HepG2 (cell line): ENCODE measurements at regions not wholly inside any gene's neighbourhood (a gene's known extent, or its start where the extent isn't known, plus 50 kb on each side); places are given as distances from the start of the nearest gene placed in this dataset.

ENCODE experiments used
- ATAC-seq: fragments of 200-7000 bp; cut with Tn5 transposase; 3 replicates; pipeline ENCODE4 v1.9.1; 2020; ENCODE audit warnings: mild to moderate bottlenecking, moderate library complexity
- BruUV-seq: library from RNA; stranded (reverse); fragments of 400-500 nt; replicated peaks from 2 replicates; lab custom pipeline; 2021; lab: Mats Ljungman, UMichigan
- CTCF ChIA-PET: fragments of 300-600 bp; formaldehyde crosslinking; extraction: SDS; loops from one replicate; lab custom pipeline; 2021; ENCODE audit warnings: low total read pairs, inconsistent platforms, low intra/inter-chr PET ratio; lab: Yijun Ruan, JAX
- POLR2A ChIA-PET: fragments of 350-600 bp; sonication (Branson Sonifier 250); formaldehyde crosslinking; loops from one replicate; lab custom pipeline; 2020; ENCODE audit warnings: antibody characterized with exemption, inconsistent platforms; lab: Yijun Ruan, JAX
- DNase-seq: peaks from one replicate; pipeline ENCODE4 v3.0.0-alpha.2; 2015; ENCODE audit warnings: low spot score
- FAIRE-seq: peaks from 3 replicates; lab custom pipeline; 2011; peaks lifted over from hg19 to GRCh38; lab: Jason Lieb, UNC
- H2AFZ ChIP-seq: one replicate; pipeline ENCODE4 v1.6.1; 2011; ENCODE audit warnings: low read length, inconsistent platforms
- H3K27ac ChIP-seq: fragments of 300-600 bp; 3 replicates; pipeline ENCODE4 v1.8.0; 2011; ENCODE audit warnings: mixed run types, mild to moderate bottlenecking, mixed read lengths, low read length, inconsistent platforms; ENCODE audit not compliant: insufficient read depth; ENCODE audit errors: extremely low read length
- H3K27me3 ChIP-seq, 2 experiments: fragments of 200-600 bp in 1 of 2; 2 replicates in 1 of 2; 3 replicates in 1 of 2; pipeline versions ENCODE4 v1.6.0 to v1.8.0; 2011; ENCODE audit warnings: low read length in 2 of 2, mild to moderate bottlenecking in 2 of 2, moderate library complexity in 2 of 2, inconsistent platforms in 1 of 2; ENCODE audit not compliant: insufficient read depth in 2 of 2, control insufficient read depth in 1 of 2
- H3K36me3 ChIP-seq, 2 experiments: fragments of 200-600 bp in 1 of 2; replicated peaks in 1 of 2; 2 replicates in 1 of 2; 3 replicates in 1 of 2; pipeline versions ENCODE4 v1.5.1 to v1.8.0; 2011; ENCODE audit warnings: low read length in 2 of 2, inconsistent platforms in 1 of 2; ENCODE audit not compliant: insufficient read depth in 2 of 2, control insufficient read depth in 1 of 2
- H3K4me1 ChIP-seq: 2 replicates; pipeline ENCODE4 v1.5.1; 2012; ENCODE audit warnings: low read length, inconsistent platforms; ENCODE audit not compliant: insufficient read depth
- H3K4me2 ChIP-seq: 2 replicates; pipeline ENCODE4 v1.6.0; 2011; ENCODE audit warnings: low read depth, low read length, inconsistent platforms
- H3K4me3 ChIP-seq, 3 experiments: fragments of 200-600 bp in 1 of 3; sonication (generic), shearing (Covaris generic) in 1 of 3; replicated peaks in 1 of 3; 2 replicates each; pipeline ENCODE4 v1.5.1; 2011 to 2016; ENCODE audit warnings: low read length in 3 of 3, inconsistent platforms in 2 of 3, low read depth in 2 of 3, mild to moderate bottlenecking in 2 of 3, control low read depth in 1 of 3, mixed read lengths in 1 of 3; ENCODE audit not compliant: insufficient read depth in 1 of 3
- H3K79me2 ChIP-seq: one replicate; pipeline ENCODE4 v1.6.1; 2011; ENCODE audit warnings: low read length, inconsistent platforms; ENCODE audit not compliant: insufficient read depth
- H3K9ac ChIP-seq: 2 replicates; pipeline ENCODE4 v1.6.0; 2011; ENCODE audit warnings: mild to moderate bottlenecking, low read depth, low read length, inconsistent platforms; ENCODE audit not compliant: insufficient read depth
- H3K9me3 ChIP-seq: 2 replicates; pipeline ENCODE4 v1.5.1; 2012; ENCODE audit warnings: mild to moderate bottlenecking, low read length
- H4K20me1 ChIP-seq: 2 replicates; pipeline ENCODE4 v1.6.0; 2011; ENCODE audit warnings: inconsistent platforms, mild to moderate bottlenecking, low read length, moderate library complexity; ENCODE audit not compliant: insufficient read depth
- ARNT2 ChIP-seq: sonication (generic); formaldehyde crosslinking; IDR thresholded peaks from 2 replicates; pipeline ENCODE4 v1.8.0; 2022; ENCODE audit warnings: mild to moderate bottlenecking, low read depth, missing genetic modification reagents, moderate library complexity
- FOSL2 ChIP-seq: sonication (generic); formaldehyde crosslinking; IDR thresholded peaks from 2 replicates; pipeline ENCODE4 v1.4.0; 2020; ENCODE audit warnings: missing genetic modification reagents
- MZF1 ChIP-seq: sonication (generic); formaldehyde crosslinking; IDR thresholded peaks from 2 replicates; pipeline ENCODE4 v1.8.1; 2023; ENCODE audit warnings: mild to moderate bottlenecking, missing genetic modification reagents, borderline replicate concordance
- PHF5A ChIP-seq: IDR thresholded peaks from one replicate; pipeline ENCODE4 v1.6.1; 2018; ENCODE audit warnings: low read depth, missing genetic modification reagents; ENCODE audit not compliant: unreplicated experiment
- SETDB1 ChIP-seq: sonication (generic); formaldehyde crosslinking; IDR thresholded peaks from 2 replicates; pipeline ENCODE4 v1.5.1; 2020; ENCODE audit warnings: missing genetic modification reagents, mild to moderate bottlenecking, borderline replicate concordance
- XRCC5 ChIP-seq: fragments of 200-400 bp; formaldehyde crosslinking; optimal IDR thresholded peaks from 2 replicates; pipeline ENCODE3; 2017; ENCODE audit warnings: mild to moderate bottlenecking, low read length
- ZNF782 ChIP-seq: sonication (generic); formaldehyde crosslinking; IDR thresholded peaks from 2 replicates; pipeline ENCODE4 v1.4.0; 2020; ENCODE audit warnings: missing genetic modification reagents, mild to moderate bottlenecking, borderline replicate concordance
- ZSCAN5A ChIP-seq: sonication (generic); formaldehyde crosslinking; IDR thresholded peaks from 2 replicates; pipeline ENCODE4 v1.8.0; 2022; ENCODE audit warnings: mild to moderate bottlenecking, missing genetic modification reagents, borderline replicate concordance
- WGBS: methylation state at CpG from one replicate; pipeline ENCODE4 v1.1.6; 2017; ENCODE audit warnings: low lambda C conversion rate; 5-methylcytosine and 5-hydroxymethylcytosine counted together
- in situ Hi-C: cut with HindIII; loops from 2 replicates; pipeline ENCODE4 v1.10.0; 2017; ENCODE audit warnings: low pct_unique_long_range_greater_than_20kb; ENCODE audit not compliant: extremely low pct_ligation_motif_present
- intact Hi-C: fragments of 100-400 bp; cut with micrococcal nuclease; formaldehyde crosslinking; loops from one replicate; pipeline ENCODE4 v1.10.0; 2022; ENCODE audit not compliant: unreplicated experiment
- TF ChIP-seq, protein P1 (sequence below): sonication (generic); formaldehyde crosslinking; IDR thresholded peaks from 2 replicates; pipeline ENCODE4 v1.8.0; 2022; ENCODE audit warnings: missing genetic modification reagents, mild to moderate bottlenecking, borderline replicate concordance
- TF ChIP-seq, protein P2 (sequence below): sonication (generic); formaldehyde crosslinking; IDR thresholded peaks from 2 replicates; pipeline ENCODE4 v1.4.0; 2020; ENCODE audit warnings: missing genetic modification reagents

- H3K36me3 ChIP-seq, result no peaks in the 10 kb centered on the region
- H3K79me2 ChIP-seq, result no peaks in the 10 kb centered on the region
- no peak for FAIRE-seq
- no TSS peak for BruUV-seq
- H3K4me3 ChIP-seq, result no peak overlapping the region
- TF ChIP-seq XRCC5 (peak; percentile 28), FOSL2 (peak; percentile 78), MZF1 (CRISPR knock-in tag) (no peak)
- TF ChIP-seq, all 625 proteins: peak for 2
- peak; percentile 31; the same call in 2 of the 3 replicates for ATAC-seq
- Histone ChIP-seq H3K4me1 (no peaks in the 10 kb centered on the region), H3K9me3 (no peaks in the 10 kb centered on the region), H3K9ac (no peak overlapping the region), H3K4me2 (no peak overlapping the region), H3K27me3 (peaks cover 0 to 51% of the 10 kb centered on the region in 2 experiments; a peak in 4 of 5 replicates), H4K20me1 (no peaks in the 10 kb centered on the region), H2AFZ (no peak overlapping the region), H3K27ac (no peak overlapping the region)
- POLR2A ChIA-PET, result no interaction called here
- intact Hi-C loops (no loop called here), in situ Hi-C loops (no loop called here)
- no peak for DNase-seq
- 26% methylated on average over 21 of the region's 21 CpGs for WGBS
- CTCF ChIA-PET, result no interaction called here
Measured at GRCh38 chr6:4351520-4352321, 216.3 kb upstream of the ECI2 start.

DNA sequence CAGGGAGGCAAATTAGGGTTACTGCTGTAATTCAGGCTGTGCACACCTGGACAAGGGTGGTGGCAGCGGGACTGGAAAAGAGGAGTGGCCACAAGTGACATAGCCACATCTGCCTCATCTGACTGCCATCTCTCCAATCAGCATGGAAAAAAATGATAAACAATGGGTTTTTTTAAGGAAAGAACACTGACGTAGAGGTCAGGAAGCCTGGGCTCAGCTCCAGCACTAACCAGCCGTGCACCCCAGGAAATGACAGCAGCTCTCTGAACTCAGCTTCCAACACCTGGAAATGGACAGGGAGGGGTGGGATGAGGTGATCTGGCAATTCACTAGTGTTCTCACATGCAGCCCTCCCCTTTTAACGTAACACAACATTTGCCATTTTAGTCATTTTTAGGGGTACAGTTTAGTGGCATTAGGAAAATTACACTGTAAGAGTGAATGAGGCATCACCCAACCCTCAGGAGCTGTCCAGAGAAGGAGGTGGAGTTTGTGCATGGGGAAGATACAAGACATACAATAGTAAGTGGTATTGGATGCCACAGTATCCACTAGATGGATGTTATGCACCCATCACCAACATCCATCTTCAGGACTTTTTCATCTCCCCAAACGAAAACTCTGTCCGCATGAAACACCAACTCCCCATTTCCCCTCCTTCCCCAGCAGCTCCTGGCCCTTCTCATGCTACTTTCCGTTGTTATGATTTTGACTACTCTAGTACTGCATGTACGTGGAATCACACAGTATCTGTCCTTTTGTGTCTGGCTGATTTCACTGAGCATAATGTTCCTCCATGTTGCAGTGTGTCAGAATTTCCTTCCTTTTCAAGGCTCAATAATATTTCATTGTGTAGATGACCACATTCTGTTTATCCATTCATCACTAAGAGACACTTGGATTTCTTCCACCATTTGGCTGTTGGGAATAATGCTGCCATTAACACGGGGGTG lies 215.5 kb upstream of the ECI2 start:
- Histone ChIP-seq H3K27me3 (peaks cover 0 to 56% of the 10 kb centered on the region in 2 experiments; a peak in 4 of 5 replicates), H3K9me3 (no peaks in the 10 kb centered on the region), H3K4me3 (no peak overlapping the region), H3K9ac (no peak overlapping the region), H4K20me1 (no peaks in the 10 kb centered on the region), H3K27ac (no peak overlapping the region), H3K79me2 (no peaks in the 10 kb centered on the region), H2AFZ (no peak overlapping the region), H3K4me2 (no peak overlapping the region), H3K4me1 (no peaks in the 10 kb centered on the region), H3K36me3 (no peaks in the 10 kb centered on the region)
- intact Hi-C loops, result no loop called here
- 22% methylated on average over 9 of the region's 9 CpGs for WGBS
- FAIRE-seq (no peak), ATAC-seq (no peak), DNase-seq (no peak)
- POLR2A ChIA-PET, result no interaction called here
- in situ Hi-C loops, result no loop called here
- no TSS peak for BruUV-seq
- CTCF ChIA-PET, result no interaction called here
- TF ChIP-seq SETDB1 (CRISPR knock-in tag) (no peak), PHF5A (CRISPR knock-in tag) (no peak), ARNT2 (CRISPR knock-in tag) (no peak), FOSL2 (no peak), ZSCAN5A (no peak), ZNF782 (no peak)
- TF ChIP-seq, protein P1, sequence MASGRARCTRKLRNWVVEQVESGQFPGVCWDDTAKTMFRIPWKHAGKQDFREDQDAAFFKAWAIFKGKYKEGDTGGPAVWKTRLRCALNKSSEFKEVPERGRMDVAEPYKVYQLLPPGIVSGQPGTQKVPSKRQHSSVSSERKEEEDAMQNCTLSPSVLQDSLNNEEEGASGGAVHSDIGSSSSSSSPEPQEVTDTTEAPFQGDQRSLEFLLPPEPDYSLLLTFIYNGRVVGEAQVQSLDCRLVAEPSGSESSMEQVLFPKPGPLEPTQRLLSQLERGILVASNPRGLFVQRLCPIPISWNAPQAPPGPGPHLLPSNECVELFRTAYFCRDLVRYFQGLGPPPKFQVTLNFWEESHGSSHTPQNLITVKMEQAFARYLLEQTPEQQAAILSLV (CRISPR knock-in tag), result no peak
- TF ChIP-seq, protein P2, sequence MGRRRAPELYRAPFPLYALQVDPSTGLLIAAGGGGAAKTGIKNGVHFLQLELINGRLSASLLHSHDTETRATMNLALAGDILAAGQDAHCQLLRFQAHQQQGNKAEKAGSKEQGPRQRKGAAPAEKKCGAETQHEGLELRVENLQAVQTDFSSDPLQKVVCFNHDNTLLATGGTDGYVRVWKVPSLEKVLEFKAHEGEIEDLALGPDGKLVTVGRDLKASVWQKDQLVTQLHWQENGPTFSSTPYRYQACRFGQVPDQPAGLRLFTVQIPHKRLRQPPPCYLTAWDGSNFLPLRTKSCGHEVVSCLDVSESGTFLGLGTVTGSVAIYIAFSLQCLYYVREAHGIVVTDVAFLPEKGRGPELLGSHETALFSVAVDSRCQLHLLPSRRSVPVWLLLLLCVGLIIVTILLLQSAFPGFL (CRISPR knock-in tag), result no peak
